ENCODE measurements at regions not wholly inside any gene's neighbourhood (a gene's known extent, or its start where the extent isn't known, plus 50 kb on each side); places are given as distances from the start of the nearest gene placed in this dataset.
A peak's percentile ranks its signal among the peaks of the same experiment; 100 is the strongest.

GRCh38 chr4:13236485-13236884 is 247.7 kb downstream of the RAB28 start:
- TF ChIP-seq POLR2A (IDR thresholded peaks at IDR 0.05) (no peak), EP300 (IDR thresholded peaks at IDR 0.05; ENCODE audit: low read depth) (no peak), POLR2AphosphoS5 (IDR thresholded peaks at IDR 0.05) (no peak), CTCF (IDR thresholded peaks at IDR 0.05) (no peak)
- Histone ChIP-seq H3K27ac (no peak overlapping the region), H3K4me3 (no peak overlapping the region), H3K9me3 (peaks cover 3% of the 10 kb centered on the region in 2 donors), H3K27me3 (no peaks in the 10 kb centered on the region), H3K36me3 (no peaks in the 10 kb centered on the region), H3K4me1 (no peaks in the 10 kb centered on the region)
- DNase-seq: no peak
- in situ Hi-C loops (cut with MboI; ENCODE audit: low pct_ligation_motif_present in 1 of 4, low pct_unique_long_range_greater_than_20kb in 1 of 4, low sequenced_read_pairs in 3 of 4): no loop called here
- WGBS, 2 donors (ENCODE audit: low coverage in 1 of 2): 88 to 91% methylated on average over 4 of the region's 4 CpGs
- intact Hi-C loops (cut with DNase I; ENCODE audit: low total_unique reads): no loop called here

GRCh38 chr4:13233755-13234154 is 250.4 kb downstream of the RAB28 start:
- TF ChIP-seq EP300 (IDR thresholded peaks at IDR 0.05; ENCODE audit: low read depth) (no peak), CTCF (IDR thresholded peaks at IDR 0.05) (no peak), POLR2AphosphoS5 (IDR thresholded peaks at IDR 0.05) (no peak), POLR2A (IDR thresholded peaks at IDR 0.05) (no peak)
- in situ Hi-C loops (cut with MboI; ENCODE audit: low pct_ligation_motif_present in 1 of 4, low pct_unique_long_range_greater_than_20kb in 1 of 4, low sequenced_read_pairs in 3 of 4) (no loop called here), intact Hi-C loops (cut with DNase I; ENCODE audit: low total_unique reads) (no loop called here)
- Histone ChIP-seq H3K9me3 (peaks cover 3 to 8% of the 10 kb centered on the region in 2 donors), H3K4me1 (no peaks in the 10 kb centered on the region), H3K4me3 (no peak overlapping the region), H3K27ac (no peak overlapping the region), H3K36me3 (no peaks in the 10 kb centered on the region), H3K27me3 (no peaks in the 10 kb centered on the region)
- no peak for DNase-seq
- WGBS, 2 donors (ENCODE audit: low coverage in 1 of 2): 93 to 100% methylated on average over 1 of the region's 1 CpG

- TF ChIP-seq CTCF (IDR thresholded peaks at IDR 0.05): no peak
- no peak for TF ChIP-seq EP300 (IDR thresholded peaks at IDR 0.05; ENCODE audit: low read depth)
- TF ChIP-seq POLR2A (IDR thresholded peaks at IDR 0.05): no peak
- no peak for TF ChIP-seq POLR2AphosphoS5 (IDR thresholded peaks at IDR 0.05)
- intact Hi-C loops (cut with DNase I; ENCODE audit: low total_unique reads) (no loop called here), in situ Hi-C loops (cut with MboI; ENCODE audit: low pct_ligation_motif_present in 1 of 4, low pct_unique_long_range_greater_than_20kb in 1 of 4, low sequenced_read_pairs in 3 of 4) (no loop called here)
- H3K36me3 ChIP-seq: no peaks in the 10 kb centered on the region
- WGBS, 2 donors (ENCODE audit: low coverage in 1 of 2): 79 to 89% methylated on average over 3 to 4 of the region's 4 CpGs
- no peak for DNase-seq
- no peaks in the 10 kb centered on the region for H3K9me3 ChIP-seq
- no peak overlapping the region for H3K4me3 ChIP-seq
- no peaks in the 10 kb centered on the region for H3K4me1 ChIP-seq
- H3K27me3 ChIP-seq: no peaks in the 10 kb centered on the region
- H3K27ac ChIP-seq: no peak overlapping the region
Measured at GRCh38 chr4:13219971-13220370, 264.2 kb downstream of the RAB28 start.

- Histone ChIP-seq H3K4me1 (no peaks in the 10 kb centered on the region), H3K27me3 (no peaks in the 10 kb centered on the region), H3K36me3 (no peaks in the 10 kb centered on the region), H3K9me3 (no peaks in the 10 kb centered on the region), H3K4me3 (no peak overlapping the region), H3K27ac (peak overlapping the region in 3 of 4 donors; percentile 19 to 54 (median 49))
- no peak for TF ChIP-seq EP300 (IDR thresholded peaks at IDR 0.05; ENCODE audit: low read depth)
- TF ChIP-seq POLR2A (IDR thresholded peaks at IDR 0.05): no peak
- TF ChIP-seq CTCF (IDR thresholded peaks at IDR 0.05): no peak
- TF ChIP-seq POLR2AphosphoS5 (IDR thresholded peaks at IDR 0.05): no peak
- no peak for DNase-seq
- intact Hi-C loops (cut with DNase I; ENCODE audit: low total_unique reads): no loop called here
- in situ Hi-C loops (cut with MboI; ENCODE audit: low pct_ligation_motif_present in 1 of 4, low pct_unique_long_range_greater_than_20kb in 1 of 4, low sequenced_read_pairs in 3 of 4): no loop called here
- 68 to 78% methylated on average over 3 to 4 of the region's 4 CpGs for WGBS, 2 donors (ENCODE audit: low coverage in 1 of 2)
Measured at GRCh38 chr4:13218326-13218958, 265.7 kb downstream of the RAB28 start.

Measured in transverse colon (tissue), 4 donors.